Thyroid gland (tissue), 4 donors: ENCODE measurements at regions not wholly inside any gene's neighbourhood (a gene's known extent, or its start where the extent isn't known, plus 50 kb on each side); places are given as distances from the start of the nearest gene placed in this dataset.

Experiments
- DNase-seq, 2 donors: peaks; one replicate each; pipeline ENCODE4 v3.0.0-alpha.2; 2019
- H3K27ac ChIP-seq, 3 donors: fragments of 200-600 bp; sonication (generic); 1 replicate in 2 of 3; 2 replicates in 1 of 3; pipeline ENCODE4 v1.5.1; 2016 to 2019; ENCODE audit warnings: mild to moderate bottlenecking in 1 of 3, moderate library complexity in 1 of 3
- H3K27me3 ChIP-seq: fragments of 200-600 bp; sonication (generic); one replicate; pipeline ENCODE4 v1.5.1; 2019
- H3K36me3 ChIP-seq, 2 donors: fragments of 200-600 bp; sonication (generic); one replicate each; pipeline ENCODE4 v1.5.1; 2016 to 2019
- H3K4me1 ChIP-seq, 2 donors: fragments of 200-600 bp; sonication (generic); one replicate each; pipeline ENCODE4 v1.5.1; 2017 to 2019
- H3K4me3 ChIP-seq, 3 donors: fragments of 200-600 bp; sonication (generic); replicated peaks in 1 of 3; 1 replicate in 2 of 3; 2 replicates in 1 of 3; pipeline ENCODE4 v1.5.1; 2016; ENCODE audit warnings: mild to moderate bottlenecking in 1 of 3
- H3K9me3 ChIP-seq: fragments of 200-600 bp; sonication (generic); one replicate; pipeline ENCODE4 v1.5.1; 2017
- POLR2A ChIP-seq, 2 donors: fragments of 450-650 bp; IDR thresholded peaks; one replicate each; pipeline ENCODE4 v1.6.1; 2017; ENCODE audit warnings: antibody characterized with exemption in 2 of 2, mild to moderate bottlenecking in 2 of 2, moderate library complexity in 1 of 2
- WGBS, 2 donors: methylation state at CpG; one replicate each; pipeline ENCODE4 v1.1.5; 2017; 5-methylcytosine and 5-hydroxymethylcytosine counted together
- intact Hi-C: fragments of 100-400 bp; cut with DNase I; formaldehyde crosslinking; loops from one replicate; pipeline ENCODE4 v1.15.1; 2023
- TF ChIP-seq, protein P1 (sequence below), 6 experiments: fragments of 200-600 bp in 3 of 6; fragments of 450-650 bp in 3 of 6; sonication (generic) in 3 of 6; IDR thresholded peaks; one replicate each; pipeline ENCODE4 v1.5.1; 2016 to 2019; ENCODE audit warnings: antibody characterized with exemption in 6 of 6, mild to moderate bottlenecking in 2 of 6, inconsistent platforms in 1 of 6, moderate library complexity in 1 of 6

DNA sequence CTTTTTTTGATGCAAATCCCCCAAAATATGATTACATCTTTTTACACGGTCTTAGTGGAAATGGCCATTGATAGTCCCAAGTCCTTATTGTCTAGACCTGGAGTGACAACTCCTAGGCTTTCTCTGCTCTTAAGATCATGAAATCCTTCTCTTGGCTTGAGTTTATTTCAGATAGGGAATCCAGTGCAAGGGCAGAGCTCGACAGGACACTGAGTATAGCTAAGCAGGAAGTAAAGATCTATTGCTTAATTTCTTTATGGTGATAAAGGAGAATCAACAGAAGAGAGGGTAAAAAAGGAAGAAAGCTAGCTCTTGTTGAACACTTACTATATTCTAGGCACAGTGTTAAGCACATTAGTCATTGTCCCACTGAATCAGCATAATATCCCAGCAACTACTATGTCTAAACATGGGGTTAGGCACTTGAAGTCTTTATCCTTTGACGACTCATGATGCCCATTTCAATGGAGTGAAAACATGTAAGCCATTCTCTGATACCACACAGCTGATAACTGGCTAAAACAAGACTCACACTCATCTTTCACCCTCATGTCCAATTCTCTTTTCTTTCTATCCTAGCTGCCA lies 74.1 kb upstream of the LRATD1 start:
- no peak for TF ChIP-seq POLR2A (IDR thresholded peaks at IDR 0.05)
- H3K27me3 ChIP-seq: no peaks in the 10 kb centered on the region
- intact Hi-C loops: no loop called here
- DNase-seq: no peak
- no peaks in the 10 kb centered on the region for H3K4me1 ChIP-seq
- no peak overlapping the region for H3K4me3 ChIP-seq
- no peaks in the 10 kb centered on the region for H3K9me3 ChIP-seq
- WGBS, 2 donors: 77 to 82% methylated on average over 3 of the region's 3 CpGs
- no peak overlapping the region for H3K27ac ChIP-seq
- no peaks in the 10 kb centered on the region for H3K36me3 ChIP-seq

DNA sequence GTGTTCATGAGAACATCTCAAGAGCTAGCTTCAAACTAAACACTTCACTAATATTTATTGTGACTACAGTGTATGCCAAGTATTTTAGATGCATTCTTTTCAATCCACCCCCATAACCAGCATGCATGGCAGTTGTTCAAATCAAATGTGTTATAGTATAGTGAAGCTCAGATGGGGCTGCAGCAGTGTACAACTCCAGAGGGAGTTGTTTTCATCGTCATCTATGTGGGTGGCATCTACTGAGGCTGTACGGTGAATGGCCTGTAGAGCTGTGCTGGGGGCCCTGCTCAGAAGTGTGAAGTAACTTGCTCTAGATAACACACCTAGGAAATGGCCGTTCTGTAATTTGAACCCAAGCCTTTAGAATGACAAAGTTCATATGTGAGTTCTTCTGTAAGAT lies 71.8 kb upstream of the LRATD1 start:
- TF ChIP-seq, protein P1, sequence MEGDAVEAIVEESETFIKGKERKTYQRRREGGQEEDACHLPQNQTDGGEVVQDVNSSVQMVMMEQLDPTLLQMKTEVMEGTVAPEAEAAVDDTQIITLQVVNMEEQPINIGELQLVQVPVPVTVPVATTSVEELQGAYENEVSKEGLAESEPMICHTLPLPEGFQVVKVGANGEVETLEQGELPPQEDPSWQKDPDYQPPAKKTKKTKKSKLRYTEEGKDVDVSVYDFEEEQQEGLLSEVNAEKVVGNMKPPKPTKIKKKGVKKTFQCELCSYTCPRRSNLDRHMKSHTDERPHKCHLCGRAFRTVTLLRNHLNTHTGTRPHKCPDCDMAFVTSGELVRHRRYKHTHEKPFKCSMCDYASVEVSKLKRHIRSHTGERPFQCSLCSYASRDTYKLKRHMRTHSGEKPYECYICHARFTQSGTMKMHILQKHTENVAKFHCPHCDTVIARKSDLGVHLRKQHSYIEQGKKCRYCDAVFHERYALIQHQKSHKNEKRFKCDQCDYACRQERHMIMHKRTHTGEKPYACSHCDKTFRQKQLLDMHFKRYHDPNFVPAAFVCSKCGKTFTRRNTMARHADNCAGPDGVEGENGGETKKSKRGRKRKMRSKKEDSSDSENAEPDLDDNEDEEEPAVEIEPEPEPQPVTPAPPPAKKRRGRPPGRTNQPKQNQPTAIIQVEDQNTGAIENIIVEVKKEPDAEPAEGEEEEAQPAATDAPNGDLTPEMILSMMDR (IDR thresholded peaks at IDR 0.05): no peak
- no peak for TF ChIP-seq POLR2A (IDR thresholded peaks at IDR 0.05)
- Histone ChIP-seq H3K36me3 (no peaks in the 10 kb centered on the region), H3K27me3 (no peaks in the 10 kb centered on the region), H3K4me3 (no peak overlapping the region), H3K9me3 (no peaks in the 10 kb centered on the region), H3K27ac (no peak overlapping the region), H3K4me1 (no peaks in the 10 kb centered on the region)
- WGBS, 2 donors: 39 to 62% methylated on average over 3 of the region's 3 CpGs
- intact Hi-C loops: no loop called here
- DNase-seq: no peak

DNA sequence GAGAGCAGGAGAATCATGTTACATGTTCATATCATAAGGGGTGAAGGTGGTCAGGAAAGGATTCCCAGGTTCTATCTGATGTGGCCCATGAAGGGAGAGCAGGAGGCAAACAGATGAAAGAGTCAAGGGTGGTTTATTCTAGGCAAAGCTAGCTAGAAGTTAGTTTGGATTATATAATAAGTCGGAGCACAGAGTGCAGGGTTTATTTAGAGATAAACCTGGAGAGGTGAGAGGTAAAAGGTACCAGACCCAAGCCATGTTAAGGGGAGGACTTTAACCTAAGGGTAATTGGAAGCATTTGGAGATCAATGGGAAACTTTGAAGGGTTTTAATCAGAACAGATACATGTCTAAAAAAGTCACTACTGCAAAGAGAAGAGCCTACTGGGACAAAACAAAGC lies 69.2 kb upstream of the LRATD1 start:
- Histone ChIP-seq H3K27me3 (no peaks in the 10 kb centered on the region), H3K27ac (no peak overlapping the region), H3K4me3 (no peak overlapping the region), H3K9me3 (no peaks in the 10 kb centered on the region), H3K4me1 (no peaks in the 10 kb centered on the region), H3K36me3 (no peaks in the 10 kb centered on the region)
- TF ChIP-seq POLR2A (IDR thresholded peaks at IDR 0.05): no peak
- TF ChIP-seq, protein P1 (IDR thresholded peaks at IDR 0.05): no peak
- no peak for DNase-seq
- WGBS, 2 donors: 79 to 94% methylated on average over 1 of the region's 1 CpG
- intact Hi-C loops: no loop called here

DNA sequence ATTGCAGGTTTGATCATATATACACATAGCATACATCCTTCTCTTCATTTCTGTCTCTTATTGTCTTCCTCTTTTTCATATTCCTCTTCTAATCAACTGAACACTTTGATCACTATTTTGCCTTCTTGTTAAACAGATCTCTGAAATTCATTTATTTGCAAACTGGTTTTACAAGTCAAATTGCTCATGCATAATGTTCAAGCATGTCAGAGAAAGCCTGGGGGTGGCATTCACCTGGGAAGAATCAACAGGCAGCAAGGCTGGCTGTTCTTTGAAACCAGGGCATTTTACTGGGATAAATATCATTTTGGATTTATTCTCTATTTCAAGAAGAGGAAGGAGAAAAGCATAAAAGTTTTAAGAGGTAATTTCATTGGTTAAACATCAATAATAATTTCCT lies 66.9 kb upstream of the LRATD1 start:
- Histone ChIP-seq H3K4me1 (no peaks in the 10 kb centered on the region), H3K27ac (no peak overlapping the region), H3K9me3 (no peaks in the 10 kb centered on the region), H3K36me3 (no peaks in the 10 kb centered on the region), H3K27me3 (no peaks in the 10 kb centered on the region), H3K4me3 (no peak overlapping the region)
- TF ChIP-seq, protein P1 (IDR thresholded peaks at IDR 0.05): no peak
- no peak for TF ChIP-seq POLR2A (IDR thresholded peaks at IDR 0.05)
- DNase-seq: no peak
- intact Hi-C loops: no loop called here

DNA sequence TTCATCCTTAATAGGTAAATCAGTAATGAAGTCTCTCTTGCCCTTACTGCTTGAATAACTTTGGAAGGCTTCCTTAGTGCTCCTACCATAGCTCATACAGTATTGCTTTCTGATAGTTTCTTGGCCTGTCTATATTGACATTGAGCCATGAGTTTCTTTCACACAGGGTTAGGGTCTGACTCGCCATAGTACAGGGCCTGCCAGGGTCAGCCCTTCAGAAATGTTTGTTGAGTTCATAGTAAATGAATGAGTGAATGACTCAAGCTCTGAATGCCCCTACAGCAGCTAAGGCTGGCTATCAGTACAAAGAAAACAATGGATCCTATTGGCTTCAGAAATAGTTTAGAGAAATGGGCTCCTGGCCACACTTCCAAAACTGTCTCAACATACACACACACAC lies 65.0 kb upstream of the LRATD1 start:
- 91 to 94% methylated on average over 1 of the region's 1 CpG for WGBS, 2 donors
- intact Hi-C loops: no loop called here
- H3K4me1 ChIP-seq: no peaks in the 10 kb centered on the region
- no peaks in the 10 kb centered on the region for H3K27me3 ChIP-seq
- H3K9me3 ChIP-seq: no peaks in the 10 kb centered on the region
- no peak overlapping the region for H3K27ac ChIP-seq
- H3K36me3 ChIP-seq: no peaks in the 10 kb centered on the region
- H3K4me3 ChIP-seq: no peak overlapping the region
- TF ChIP-seq, protein P1 (IDR thresholded peaks at IDR 0.05): no peak
- TF ChIP-seq POLR2A (IDR thresholded peaks at IDR 0.05): no peak
- no peak for DNase-seq

DNA sequence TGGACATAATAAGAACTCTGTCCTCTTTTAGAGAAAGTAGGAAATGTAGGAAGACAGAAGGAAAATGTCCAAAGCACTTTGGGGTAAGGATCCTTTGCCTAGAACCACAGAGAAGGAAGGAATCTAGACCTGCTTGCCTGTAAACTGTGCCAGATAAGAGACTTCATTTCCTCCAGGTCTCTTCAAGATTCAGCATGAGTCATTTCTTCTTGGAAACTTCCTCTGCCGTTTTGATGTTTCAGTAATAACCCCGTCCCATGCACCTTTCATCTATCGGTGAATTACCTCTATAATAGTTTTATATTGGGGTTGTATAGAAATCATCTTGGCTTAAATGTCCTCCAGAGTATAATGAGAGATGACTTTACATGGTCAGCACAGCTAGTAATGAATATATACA lies 63.2 kb upstream of the LRATD1 start:
- 84 to 89% methylated on average over 3 of the region's 3 CpGs for WGBS, 2 donors
- Histone ChIP-seq H3K36me3 (no peaks in the 10 kb centered on the region), H3K4me1 (no peaks in the 10 kb centered on the region), H3K27me3 (no peaks in the 10 kb centered on the region), H3K9me3 (no peaks in the 10 kb centered on the region), H3K4me3 (no peak overlapping the region), H3K27ac (no peak overlapping the region)
- intact Hi-C loops: no loop called here
- DNase-seq: no peak
- no peak for TF ChIP-seq POLR2A (IDR thresholded peaks at IDR 0.05)
